GM12878 (cell line): ENCODE measurements at regions not wholly inside any gene's neighbourhood (a gene's known extent, or its start where the extent isn't known, plus 50 kb on each side); places are given as distances from the start of the nearest gene placed in this dataset.

Experiments used
- ATAC-seq: fragments of 200-7000 bp; cut with Tn5 transposase; 3 replicates; pipeline ENCODE4 v1.9.1; 2020; ENCODE audit warnings: mild to moderate bottlenecking, moderate library complexity
- BruUV-seq: library from RNA; stranded (reverse); fragments of 400-500 nt; replicated peaks from 2 replicates; lab custom pipeline; 2021; lab: Mats Ljungman, UMichigan
- CTCF ChIA-PET: fragments of 300-600 bp; sonication (Branson Sonifier 250); formaldehyde crosslinking; extraction: SDS; loops from one replicate; lab custom pipeline; 2021; ENCODE audit warnings: inconsistent platforms; lab: Yijun Ruan, JAX
- POLR2A ChIA-PET: fragments of 350-600 bp; formaldehyde crosslinking; extraction: SDS; loops from one replicate; lab custom pipeline; 2021; ENCODE audit warnings: inconsistent platforms; lab: Charles Lee
- RAD21 ChIA-PET: fragments of 300-600 bp; sonication (Branson Sonifier 250); formaldehyde crosslinking; loops from one replicate; lab custom pipeline; 2023; ENCODE audit warnings: antibody characterized with exemption; ENCODE audit not compliant: unreplicated experiment; lab: Charles Lee
- SMC1A ChIA-PET: fragments of 300-600 bp; sonication (Branson Sonifier 250); formaldehyde crosslinking; loops from one replicate; lab custom pipeline; 2023; ENCODE audit not compliant: unreplicated experiment, uncharacterized antibody; lab: Charles Lee
- DNase-seq: peaks from one replicate; pipeline ENCODE4 v3.0.0-alpha.2; 2011; ENCODE audit warnings: low read depth, low spot score
- FAIRE-seq: peaks from 3 replicates; lab custom pipeline; 2011; peaks lifted over from hg19 to GRCh38; lab: Jason Lieb, UNC
- H2AFZ ChIP-seq: 2 replicates; pipeline ENCODE4 v1.6.0; 2011; ENCODE audit warnings: low read depth, low read length, control low read depth; ENCODE audit not compliant: control insufficient read depth
- H3K27ac ChIP-seq: 2 replicates; pipeline ENCODE4 v1.5.1; 2011; ENCODE audit warnings: control low read depth; ENCODE audit not compliant: control insufficient read depth, insufficient read depth
- H3K27me3 ChIP-seq, 2 experiments: replicated peaks in 1 of 2; 2 replicates each; pipeline versions ENCODE4 v1.6.0 to v1.6.1; 2011; ENCODE audit warnings: low read length in 1 of 2; ENCODE audit not compliant: control insufficient read depth in 2 of 2, insufficient read depth in 2 of 2
- H3K36me3 ChIP-seq, 2 experiments: 2 replicates each; pipeline ENCODE4 v1.5.1; 2011; ENCODE audit warnings: low read length in 1 of 2; ENCODE audit not compliant: control insufficient read depth in 2 of 2, insufficient read depth in 2 of 2
- H3K4me1 ChIP-seq: 2 replicates; pipeline ENCODE4 v1.6.1; 2011; ENCODE audit warnings: mild to moderate bottlenecking, low read length, moderate library complexity, mixed read lengths; ENCODE audit not compliant: control insufficient read depth, insufficient read depth
- H3K4me2 ChIP-seq: 2 replicates; pipeline ENCODE4 v1.6.0; 2011; ENCODE audit warnings: control low read depth; ENCODE audit not compliant: control insufficient read depth, insufficient read depth
- H3K4me3 ChIP-seq: fragments of 200-600 bp; sonication (generic); 2 replicates; pipeline ENCODE4 v1.5.1; 2016
- H3K79me2 ChIP-seq: 2 replicates; pipeline ENCODE4 v1.6.0; 2011; ENCODE audit warnings: low read length; ENCODE audit not compliant: control insufficient read depth, insufficient read depth
- H3K9ac ChIP-seq: 2 replicates; pipeline ENCODE4 v1.8.0; 2011; ENCODE audit warnings: low read length, control low read depth, mixed read lengths; ENCODE audit not compliant: control insufficient read depth, insufficient read depth
- H3K9me3 ChIP-seq: replicated peaks from 3 replicates; pipeline ENCODE4 v1.5.1; 2011; ENCODE audit warnings: mild to moderate bottlenecking, low read length; ENCODE audit not compliant: control insufficient read depth, insufficient read depth
- H4K20me1 ChIP-seq: 2 replicates; pipeline ENCODE4 v1.6.0; 2011; ENCODE audit not compliant: control insufficient read depth, insufficient read depth
- BACH1 ChIP-seq: fragments of 450-650 bp; IDR thresholded peaks from 2 replicates; pipeline ENCODE4 v1.6.1; 2017; ENCODE audit warnings: mild to moderate bottlenecking, borderline replicate concordance
- EZH2 ChIP-seq: IDR thresholded peaks from 2 replicates; pipeline ENCODE4 v1.6.1; 2012; ENCODE audit warnings: low read depth, mild to moderate bottlenecking, control low read depth, inconsistent platforms, low read length, borderline replicate concordance; ENCODE audit not compliant: control insufficient read depth
- FOXM1 ChIP-seq: IDR thresholded peaks from 2 replicates; pipeline ENCODE4 v1.6.1; 2012; ENCODE audit warnings: low read depth, mild to moderate bottlenecking, inconsistent platforms, low read length, moderate library complexity
- MAX ChIP-seq: IDR thresholded peaks from 2 replicates; pipeline ENCODE4 v1.6.1; 2012; ENCODE audit warnings: low read depth, low read length, improper control_type of control experiment
- NBN ChIP-seq: fragments of 450-650 bp; IDR thresholded peaks from 2 replicates; pipeline ENCODE4 v1.6.1; 2016
- NFIC ChIP-seq: IDR thresholded peaks from 2 replicates; pipeline ENCODE4 v1.6.1; 2012; ENCODE audit warnings: low read depth, mild to moderate bottlenecking, inconsistent platforms, low read length, moderate library complexity
- NFXL1 ChIP-seq: fragments of 450-650 bp; IDR thresholded peaks from 2 replicates; pipeline ENCODE4 v1.6.1; 2017; ENCODE audit warnings: antibody characterized with exemption, mild to moderate bottlenecking, borderline replicate concordance
- NR2C1 ChIP-seq: fragments of 450-650 bp; IDR thresholded peaks from 2 replicates; pipeline ENCODE4 v1.6.1; 2017; ENCODE audit warnings: antibody characterized with exemption, mild to moderate bottlenecking, moderate library complexity
- NR2F1 ChIP-seq: fragments of 450-650 bp; conservative IDR thresholded peaks from 2 replicates; pipeline ENCODE4 v1.6.1; 2017; ENCODE audit warnings: mild to moderate bottlenecking
- RAD51 ChIP-seq: fragments of 450-650 bp; IDR thresholded peaks from 2 replicates; pipeline ENCODE4 v1.6.1; 2016; ENCODE audit warnings: moderate library complexity, mild to moderate bottlenecking, inconsistent platforms
- RUNX3 ChIP-seq: IDR thresholded peaks from 2 replicates; pipeline ENCODE4 v1.6.1; 2012; ENCODE audit warnings: low read length, inconsistent platforms
- SMAD1 ChIP-seq: fragments of 450-650 bp; IDR thresholded peaks from 2 replicates; pipeline ENCODE4 v1.6.1; 2018; ENCODE audit warnings: mild to moderate bottlenecking, low read depth; ENCODE audit not compliant: partially characterized antibody
- SP1 ChIP-seq: IDR thresholded peaks from one replicate; pipeline ENCODE4 v1.6.1; 2011; ENCODE audit warnings: low read depth, low read length
- SPI1 ChIP-seq: IDR thresholded peaks from 2 replicates; pipeline ENCODE4 v1.6.1; 2011; ENCODE audit warnings: low read depth, mild to moderate bottlenecking, low read length, moderate library complexity, borderline replicate concordance; ENCODE audit not compliant: insufficient read depth
- TARDBP ChIP-seq: IDR thresholded peaks from 2 replicates; pipeline ENCODE4 v1.6.1; 2016; ENCODE audit warnings: borderline replicate concordance
- ZBTB4 ChIP-seq: fragments of 450-650 bp; formaldehyde crosslinking; IDR thresholded peaks from 2 replicates; pipeline ENCODE4 v1.4.0; 2022; ENCODE audit warnings: mild to moderate bottlenecking, moderate library complexity
- ZNF217 ChIP-seq: fragments of 450-650 bp; IDR thresholded peaks from 2 replicates; pipeline ENCODE4 v1.6.1; 2017; ENCODE audit warnings: antibody characterized with exemption, mild to moderate bottlenecking
- ZNF384 ChIP-seq: IDR thresholded peaks from 2 replicates; pipeline ENCODE4 v1.6.1; 2012; ENCODE audit warnings: low read depth, mild to moderate bottlenecking, low read length, improper control_type of control experiment, borderline replicate concordance
- WGBS: methylation state at CpG from one replicate; pipeline ENCODE4 v1.1.6; 2016; ENCODE audit warnings: low lambda C conversion rate; ENCODE audit not compliant: insufficient replicate concordance, insufficient coverage; ENCODE audit errors: missing lambda C conversion rate; 5-methylcytosine and 5-hydroxymethylcytosine counted together
- in situ Hi-C: fragments of 300-500 bp; cut with MboI; formaldehyde crosslinking; loops from 9 replicates; pipeline ENCODE4 v1.14.3; 2018; ENCODE audit warnings: mixed read lengths
- intact Hi-C: fragments of 100-400 bp; cut with micrococcal nuclease; formaldehyde crosslinking; loops from one replicate; pipeline ENCODE4 v1.14.2; 2022; ENCODE audit not compliant: unreplicated experiment

- DNase-seq, result no peak
- POLR2A ChIA-PET, result no interaction called here
- Histone ChIP-seq H3K4me3 (no peak overlapping the region), H3K36me3 (no peaks in the 10 kb centered on the region), H4K20me1 (no peaks in the 10 kb centered on the region), H2AFZ (no peak overlapping the region), H3K4me1 (no peaks in the 10 kb centered on the region), H3K9ac (no peak overlapping the region), H3K27me3 (no peaks in the 10 kb centered on the region), H3K4me2 (no peak overlapping the region), H3K79me2 (no peaks in the 10 kb centered on the region), H3K27ac (no peak overlapping the region), H3K9me3 (no peaks in the 10 kb centered on the region)
- CTCF ChIA-PET, result no interaction called here
- intact Hi-C loops (no loop called here), in situ Hi-C loops (loop anchor here (25.0 kb wide), 1 partner anchor 1064 kb away; the partner anchor contains the start of gene C10orf143)
- RAD21 ChIA-PET, result no interaction called here
- BruUV-seq, result no TSS peak
- SMC1A ChIA-PET, result no interaction called here
- no peak for FAIRE-seq
- TF ChIP-seq RAD51, result no peak
- WGBS, result 42% methylated on average over 12 of the region's 12 CpGs
- no peak for ATAC-seq
These were observed 418.5 kb upstream of the MGMT start for GRCh38 chr10:129048513-129048912.

GRCh38 chr10:129049501-129049900 lies 417.5 kb upstream of the MGMT start:
- H3K4me3 ChIP-seq, result no peak overlapping the region
- WGBS, result 13% methylated on average over 7 of the region's 7 CpGs
- FAIRE-seq (no peak), DNase-seq (no peak)
- no peaks in the 10 kb centered on the region for H3K9me3 ChIP-seq
- ChIA-PET SMC1A (no interaction called here), RAD21 (no interaction called here), POLR2A (no interaction called here), CTCF (no interaction called here)
- H3K27me3 ChIP-seq, result no peaks in the 10 kb centered on the region
- H3K9ac ChIP-seq, result no peak overlapping the region
- H3K27ac ChIP-seq, result no peak overlapping the region
- H3K4me1 ChIP-seq, result no peaks in the 10 kb centered on the region
- H3K4me2 ChIP-seq, result no peak overlapping the region
- BruUV-seq, result no TSS peak
- TF ChIP-seq NFXL1 (no peak), NR2C1 (no peak), FOXM1 (no peak), SP1 (no peak), ZNF384 (no peak), SMAD1 (no peak), NFIC (no peak), SPI1 (no peak), NBN (no peak), RUNX3 (no peak), MAX (no peak), ZBTB4 (no peak), BACH1 (no peak), EZH2 (no peak), NR2F1 (no peak), ZNF217 (no peak), TARDBP (no peak)
- TF ChIP-seq, all 136 proteins: peak for 0
- no peaks in the 10 kb centered on the region for H3K79me2 ChIP-seq
- no peak overlapping the region for H2AFZ ChIP-seq
- intact Hi-C loops (no loop called here), in situ Hi-C loops (loop anchor here (25.0 kb wide), 1 partner anchor 1063 kb away; the partner anchor contains the start of gene C10orf143)
- no peak for ATAC-seq
- no peaks in the 10 kb centered on the region for H4K20me1 ChIP-seq
- H3K36me3 ChIP-seq, result no peaks in the 10 kb centered on the region
